Middle frontal gyrus (tissue), 1 donor: ENCODE measurements at regions not wholly inside any gene's neighbourhood (a gene's known extent, or its start where the extent isn't known, plus 50 kb on each side); places are given as distances from the start of the nearest gene placed in this dataset.
"Not testable (repeated sequence)": the region's sequence is repeated elsewhere in the genome, so short reads cannot be mapped to it uniquely, and the experiment has no call there.

Experiments
- DNase-seq: peaks from one replicate; pipeline ENCODE4 v3.0.0-alpha.2; 2015; ENCODE audit warnings: low spot score; ENCODE audit errors: extremely low spot score

- DNase-seq, result no peak
These were observed 147.1 kb downstream of the NAA11 start for GRCh38 chr4:79178760-79179159.

DNA sequence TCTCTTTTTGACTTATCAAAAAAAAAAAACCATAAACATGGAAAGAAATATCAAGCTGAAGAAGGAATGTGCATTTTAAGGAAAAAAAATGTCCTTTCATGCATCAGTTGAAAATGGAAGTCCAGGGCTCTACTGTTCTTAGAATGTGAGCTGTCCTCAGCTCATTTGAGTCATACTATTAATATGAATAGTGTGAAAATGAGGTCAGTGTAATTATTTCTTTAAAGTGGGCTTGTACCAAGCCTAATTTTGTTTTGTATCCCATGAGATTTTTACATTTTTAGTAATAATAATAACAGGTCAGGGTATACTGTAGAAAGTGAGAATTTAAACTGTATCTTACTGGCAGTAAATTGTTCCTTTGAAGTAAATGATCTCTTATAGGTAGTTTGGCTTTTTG, 148.5 kb downstream of the NAA11 start:
- DNase-seq, result no peak

DNA sequence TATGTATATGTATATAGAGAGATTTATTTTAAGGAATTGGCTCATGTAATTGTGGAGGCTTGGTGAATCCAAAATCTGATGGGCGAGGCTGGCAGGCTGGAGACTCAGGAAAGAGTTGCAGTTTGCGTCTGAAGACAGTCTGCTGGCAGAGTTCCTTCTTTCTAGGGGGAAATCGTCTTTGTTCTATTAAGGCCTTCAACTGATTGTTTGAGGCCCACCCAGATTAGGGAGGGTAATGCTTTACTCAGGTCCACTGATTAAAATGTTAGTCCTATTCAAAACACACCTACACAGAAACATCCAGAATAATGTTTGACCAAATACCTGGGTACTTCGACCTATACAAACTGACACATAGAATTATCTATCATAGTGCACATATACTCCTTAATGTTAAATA, 149.5 kb downstream of the NAA11 start:
- no peak for DNase-seq

- DNase-seq, result no peak
These were observed 150.1 kb downstream of the NAA11 start for GRCh38 chr4:79175716-79176115.

GRCh38 chr4:79174490-79175252, 151.2 kb downstream of the NAA11 start:
- no peak for DNase-seq

DNA sequence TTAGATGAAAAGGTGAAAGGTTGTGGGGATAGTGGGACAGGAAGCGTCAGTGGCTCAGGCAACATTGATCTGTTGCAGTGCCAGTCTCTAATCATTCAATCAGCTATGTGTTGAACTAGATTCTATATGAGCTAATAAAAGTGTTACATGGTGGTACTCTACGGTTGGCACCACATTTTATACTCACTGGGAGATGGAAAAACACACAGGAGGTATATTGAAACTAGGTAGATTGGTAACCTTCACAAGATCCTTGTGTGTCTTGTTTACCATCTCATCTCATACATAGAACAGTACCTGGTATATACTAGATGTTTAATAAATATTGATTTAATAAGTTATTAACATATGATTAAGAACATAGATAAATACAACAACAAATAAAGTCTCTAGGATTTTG, 152.7 kb downstream of the NAA11 start:
- DNase-seq, result no peak

DNA sequence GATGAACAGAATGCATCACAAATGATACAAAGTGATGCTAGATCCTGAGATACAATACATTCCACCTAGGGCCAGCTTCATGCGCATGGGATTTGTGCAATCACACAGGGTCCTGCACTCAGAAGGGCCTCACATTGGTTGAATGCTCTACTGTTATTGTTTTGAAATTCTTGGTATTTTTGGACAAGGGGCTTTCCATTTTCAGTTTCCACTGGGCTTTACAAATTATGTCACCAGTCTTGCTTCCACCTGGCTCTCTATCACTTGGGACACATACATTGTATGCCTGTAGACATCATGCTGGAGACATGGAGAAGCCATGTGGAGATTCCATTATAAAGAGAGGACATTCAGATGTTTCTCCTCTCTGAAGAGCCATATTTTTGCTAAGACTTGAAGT, 155.8 kb downstream of the NAA11 start:
- DNase-seq, result no peak

DNA sequence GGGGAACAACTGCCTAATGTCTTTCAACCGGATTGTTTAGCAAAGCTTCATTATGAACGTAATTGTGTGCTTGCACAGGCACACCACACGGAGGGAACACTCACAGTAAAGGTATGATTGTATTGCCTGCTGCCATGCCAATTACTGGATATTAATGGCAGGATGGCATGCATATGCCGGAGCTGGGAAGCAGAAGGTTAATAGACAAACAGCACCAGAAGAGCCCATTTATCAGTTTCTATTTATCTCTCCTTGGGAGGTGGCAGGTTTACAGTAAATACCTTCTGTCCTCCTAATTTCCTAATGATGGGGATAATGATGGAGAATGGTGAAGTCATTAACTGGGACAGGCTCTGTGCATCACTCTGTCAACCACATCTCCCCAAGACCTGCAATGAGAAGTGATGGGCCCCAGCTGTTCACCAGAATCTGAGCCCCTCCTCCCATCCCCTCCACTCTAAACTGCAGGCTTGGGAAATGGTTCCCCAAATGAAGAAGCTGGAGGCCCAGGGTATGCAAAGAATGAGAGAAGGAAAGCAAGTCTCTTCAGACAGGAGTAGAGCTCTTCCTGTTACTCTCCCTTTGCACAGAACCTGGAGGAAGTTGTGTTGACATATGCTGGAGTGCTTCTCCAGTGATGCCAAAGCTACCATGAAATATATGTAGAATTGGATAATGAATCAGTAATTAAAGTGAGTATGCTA, 160.8 kb downstream of the NAA11 start:
- DNase-seq, result no peak

DNA sequence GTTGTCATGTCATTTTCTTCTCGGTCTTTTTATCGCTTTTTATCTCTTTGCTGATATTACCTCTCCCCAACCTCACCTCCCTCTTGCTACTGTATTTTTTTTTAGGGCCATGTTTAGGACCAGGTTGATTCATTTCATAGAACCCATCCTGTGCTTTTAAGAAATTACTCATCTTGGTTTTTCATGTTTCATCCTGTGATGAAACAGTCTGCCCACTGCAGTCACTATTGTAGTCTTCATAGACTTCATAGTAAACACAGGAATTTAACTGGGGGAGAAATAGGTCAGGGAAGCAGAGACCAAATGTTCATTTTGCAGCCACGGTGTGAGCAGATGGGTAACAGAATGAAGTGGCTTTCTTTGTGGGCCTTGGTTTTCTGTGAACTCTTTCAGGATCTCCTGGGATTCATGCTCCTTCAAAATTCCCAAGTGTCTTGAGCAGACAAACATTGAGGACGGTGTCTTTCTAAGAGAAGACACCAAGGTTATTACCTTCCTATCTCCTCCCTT, 161.8 kb downstream of the NAA11 start:
- DNase-seq, result no peak

DNA sequence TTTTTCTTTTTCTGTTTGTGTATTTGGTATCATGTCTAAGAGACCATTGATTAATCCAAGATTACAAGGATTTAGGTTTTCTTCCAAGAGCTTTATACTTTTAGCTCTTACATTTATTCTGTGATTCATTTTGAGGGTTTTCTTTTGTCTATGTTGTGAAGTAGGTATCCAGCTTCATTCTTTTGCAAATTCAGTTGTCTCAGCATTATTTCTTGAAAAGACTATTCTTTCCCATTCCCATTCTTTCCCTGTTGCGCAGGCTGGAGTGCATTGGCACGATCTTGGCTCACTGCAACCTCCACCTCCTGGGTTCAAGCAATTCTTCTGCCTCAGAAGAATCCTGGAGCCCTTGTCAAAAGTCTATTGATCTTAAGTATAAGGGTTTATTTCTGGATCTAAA, 164.9 kb downstream of the NAA11 start:
- no peak for DNase-seq

DNA sequence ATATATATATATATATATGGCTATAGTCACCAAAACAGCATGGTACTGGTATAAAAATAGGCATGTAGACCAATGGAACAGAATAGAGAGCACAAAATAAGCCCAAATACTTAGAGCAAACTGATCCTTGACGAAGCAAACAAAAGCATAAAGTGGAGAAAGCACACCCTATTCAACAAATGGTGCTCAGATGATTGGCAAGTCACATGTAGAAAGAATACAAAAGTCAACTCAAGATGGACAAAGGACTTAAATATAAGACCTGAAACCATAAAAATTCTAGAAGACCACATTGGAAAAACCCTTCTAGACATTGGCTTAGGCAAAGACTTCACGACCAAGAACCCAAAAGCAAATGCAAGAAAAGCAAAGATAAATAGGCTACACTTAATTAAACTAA, 167.2 kb downstream of the NAA11 start:
- DNase-seq, result not testable (repeated sequence)

- no peak for DNase-seq
These were observed 170.5 kb downstream of the NAA11 start for GRCh38 chr4:79155336-79155735.

- no peak for DNase-seq
These were observed 174.9 kb downstream of the NAA11 start for GRCh38 chr4:79150820-79151416.

DNA sequence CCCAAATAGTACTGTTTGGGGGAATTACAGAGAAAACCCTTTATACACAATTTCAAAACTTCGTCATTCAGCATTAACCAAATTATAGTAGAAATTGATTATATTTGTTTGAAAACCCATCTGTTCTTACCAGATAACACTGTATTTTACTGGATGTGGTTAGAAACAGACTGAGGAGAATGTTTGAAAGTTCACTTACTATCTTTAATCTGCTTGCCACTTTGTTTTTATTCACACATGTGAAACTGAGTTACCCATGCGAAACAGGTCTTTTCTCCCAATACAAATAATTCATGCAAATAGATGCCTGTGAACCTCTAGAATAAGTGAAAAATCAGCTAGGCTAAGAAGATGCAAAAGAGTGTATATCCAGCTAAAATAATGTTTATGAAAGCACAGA, 177.5 kb downstream of the NAA11 start:
- DNase-seq, result no peak

- no peak for DNase-seq
These were observed 178.6 kb downstream of the NAA11 start for GRCh38 chr4:79147251-79147650.

DNA sequence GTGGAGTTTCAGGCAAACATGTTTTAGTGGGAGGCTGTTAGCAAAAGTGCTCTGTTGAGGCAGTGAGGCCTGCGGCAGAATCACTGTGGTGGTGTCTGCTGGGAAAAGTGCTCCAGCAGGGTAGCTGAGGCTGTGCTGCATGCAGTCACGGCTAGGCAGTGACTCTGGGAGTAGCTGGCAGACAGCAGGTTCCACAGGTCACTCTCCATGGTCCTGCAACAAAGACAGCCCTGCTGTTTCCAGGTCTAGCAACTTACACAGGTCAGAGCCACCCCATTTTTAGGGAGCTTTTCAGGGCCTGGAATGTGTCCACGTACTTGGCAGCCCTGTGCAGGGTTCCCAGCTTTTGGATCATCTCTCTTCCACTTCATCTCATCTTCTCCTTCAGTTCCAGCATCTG, 184.3 kb downstream of the NAA11 start:
- DNase-seq, result no peak

DNA sequence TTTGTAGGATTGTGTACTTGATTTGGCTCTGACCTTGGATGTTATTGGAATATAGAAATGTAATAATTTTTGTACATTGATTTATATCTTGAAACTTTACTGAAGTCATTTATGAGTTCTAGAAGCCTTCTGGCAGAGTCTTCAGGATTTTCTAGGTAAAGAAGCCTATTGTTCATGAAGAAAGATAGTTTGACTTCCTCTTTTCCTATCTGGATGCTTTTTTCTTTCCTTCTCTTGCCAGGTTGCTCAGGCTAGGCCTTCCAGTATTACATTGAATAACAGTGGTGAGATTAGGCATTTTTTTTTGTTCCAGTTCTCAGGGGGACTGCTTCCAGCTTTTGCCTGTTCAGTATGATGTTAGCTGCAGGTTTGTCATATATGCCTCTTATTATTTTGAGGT, 191.1 kb downstream of the NAA11 start:
- no peak for DNase-seq

DNA sequence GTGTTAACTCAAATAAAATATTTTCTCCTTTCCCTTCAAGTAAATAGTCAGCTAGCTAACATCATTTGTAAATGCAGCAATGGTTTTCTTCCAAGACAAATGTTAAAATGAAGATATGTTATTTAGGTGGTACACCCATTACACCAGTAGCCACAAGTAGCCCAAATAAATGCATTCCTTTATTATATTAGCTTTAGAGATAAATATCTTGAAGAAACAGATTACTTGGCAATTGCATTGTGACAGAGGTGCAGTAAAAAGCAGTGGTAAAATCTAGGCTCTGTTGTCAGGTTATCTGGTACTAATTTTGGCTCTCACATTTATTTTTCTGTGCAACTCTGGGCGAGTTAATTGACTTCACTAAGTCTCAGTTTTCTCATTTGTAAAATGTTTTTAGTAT, 193.0 kb downstream of the NAA11 start:
- no peak for DNase-seq

DNA sequence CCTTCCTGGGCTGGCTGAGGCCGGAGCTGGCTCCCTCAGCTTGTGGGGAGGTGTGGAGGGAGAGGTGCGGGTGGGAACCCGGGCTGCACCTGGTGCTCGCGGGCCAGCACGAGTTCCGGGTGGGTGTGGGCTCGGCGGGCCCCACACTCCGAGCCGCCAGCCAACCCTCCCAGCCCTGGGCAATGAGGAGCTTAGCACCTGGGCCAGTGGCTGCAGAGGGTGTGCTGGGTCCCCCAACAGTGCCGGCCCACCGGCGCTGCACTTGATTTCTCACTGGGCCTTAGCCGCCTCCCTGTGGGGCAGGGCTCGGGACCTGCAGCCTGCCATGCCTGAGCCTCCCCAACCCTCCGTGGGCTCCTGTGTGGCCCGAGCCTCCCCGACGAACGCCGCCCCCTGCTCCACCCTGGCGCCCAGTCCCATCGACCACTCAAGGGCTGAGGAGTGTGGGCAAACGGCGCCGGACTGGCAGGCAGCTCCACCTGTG, 182.7 kb upstream of the PAQR3 start:
- no peak for DNase-seq

DNA sequence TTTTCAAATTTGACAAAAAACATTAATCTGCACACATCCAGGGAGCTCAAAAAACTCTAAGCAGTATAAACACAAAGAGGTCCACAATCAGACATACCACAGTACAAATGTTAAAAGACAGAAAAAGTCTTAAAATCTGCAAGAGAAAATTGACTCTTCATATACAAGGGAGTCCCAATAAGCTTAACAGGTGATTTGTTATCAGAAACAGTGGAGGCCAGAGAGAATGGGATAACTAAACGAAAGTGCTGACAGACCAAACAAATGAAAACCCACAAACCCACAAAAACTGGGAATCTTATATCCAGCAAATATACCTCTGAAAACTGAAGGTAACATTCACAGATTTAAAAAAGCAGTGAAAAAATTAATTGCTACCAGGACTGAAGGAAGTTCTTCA, 182.0 kb upstream of the PAQR3 start:
- DNase-seq, result no peak

DNA sequence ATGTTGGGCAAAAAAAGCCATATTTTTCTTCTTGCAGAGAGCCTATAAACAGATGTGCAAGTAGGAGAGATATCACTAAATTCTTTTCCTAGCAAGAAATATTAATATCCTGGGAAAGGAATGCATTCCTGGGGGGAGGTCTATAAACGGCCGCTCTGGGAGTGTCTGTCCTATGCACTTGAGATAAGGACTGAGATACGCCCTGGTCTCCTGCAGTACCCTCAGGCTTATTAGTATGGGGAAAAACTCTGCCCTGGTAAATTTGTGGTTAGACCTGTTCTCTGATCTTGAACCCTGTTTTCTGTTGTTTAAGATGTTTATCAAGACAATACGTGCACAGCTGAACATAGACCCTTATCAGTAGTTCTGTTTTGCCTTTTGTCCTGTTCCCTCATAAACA, 177.8 kb upstream of the PAQR3 start:
- DNase-seq, result not testable (repeated sequence)

- DNase-seq, result no peak
These were observed 167.8 kb upstream of the PAQR3 start for GRCh38 chr4:79107014-79107413.
